GM19372 (cell line): ENCODE measurements at regions not wholly inside any gene's neighbourhood (a gene's known extent, or its start where the extent isn't known, plus 50 kb on each side); places are given as distances from the start of the nearest gene placed in this dataset.
"Not testable (repeated sequence)": the region's sequence is repeated elsewhere in the genome, so short reads cannot be mapped to it uniquely, and the experiment has no call there.

Experiments used
- ATAC-seq: cut with Tn5 transposase; IDR thresholded peaks from one replicate; pipeline ENCODE4 v1.9.1; 2021; ENCODE audit warnings: mild to moderate bottlenecking, low read depth, moderate library complexity; ENCODE audit not compliant: unreplicated experiment

- ATAC-seq, result no peak
These were observed 109.2 kb downstream of the GJA1 start for GRCh38 chr6:121544691-121545090.

GRCh38 chr6:121548131-121548530, 112.7 kb downstream of the GJA1 start:
- no peak for ATAC-seq

- ATAC-seq, result no peak
These were observed 114.3 kb downstream of the GJA1 start for GRCh38 chr6:121549736-121550135.

- ATAC-seq, result no peak
These were observed 115.1 kb downstream of the GJA1 start for GRCh38 chr6:121550491-121551010.

- ATAC-seq, result no peak
These were observed 119.8 kb downstream of the GJA1 start for GRCh38 chr6:121555201-121555600.

- not testable (repeated sequence) for ATAC-seq
These were observed 120.7 kb downstream of the GJA1 start for GRCh38 chr6:121556149-121556548.

GRCh38 chr6:121557146-121557940, 121.9 kb downstream of the GJA1 start:
- no peak for ATAC-seq

- ATAC-seq, result no peak
These were observed 124.3 kb downstream of the GJA1 start for GRCh38 chr6:121559611-121560269.

- no peak for ATAC-seq
These were observed 125.0 kb downstream of the GJA1 start for GRCh38 chr6:121560476-121560875.

- ATAC-seq, result no peak
These were observed 127.8 kb downstream of the GJA1 start for GRCh38 chr6:121563286-121563685.

- ATAC-seq, result not testable (repeated sequence)
These were observed 129.1 kb downstream of the GJA1 start for GRCh38 chr6:121564529-121564928.

- ATAC-seq, result no peak
These were observed 136.0 kb downstream of the GJA1 start for GRCh38 chr6:121571455-121571854.

GRCh38 chr6:121573481-121573880, 138.0 kb downstream of the GJA1 start:
- no peak for ATAC-seq

- ATAC-seq, result no peak
These were observed 142.8 kb downstream of the GJA1 start for GRCh38 chr6:121578216-121578615.

GRCh38 chr6:121579478-121579877, 144.0 kb downstream of the GJA1 start:
- ATAC-seq, result no peak

- no peak for ATAC-seq
These were observed 145.9 kb downstream of the GJA1 start for GRCh38 chr6:121581327-121581726.

- no peak for ATAC-seq
These were observed 146.8 kb downstream of the GJA1 start for GRCh38 chr6:121582262-121582661.

- no peak for ATAC-seq
These were observed 149.3 kb downstream of the GJA1 start for GRCh38 chr6:121584586-121585369.

- no peak for ATAC-seq
These were observed 155.0 kb downstream of the GJA1 start for GRCh38 chr6:121590438-121590837.

- ATAC-seq, result no peak
These were observed 155.5 kb downstream of the GJA1 start for GRCh38 chr6:121590916-121591315.
